Ishikawa (cell line): ENCODE measurements at regions not wholly inside any gene's neighbourhood (a gene's known extent, or its start where the extent isn't known, plus 50 kb on each side); places are given as distances from the start of the nearest gene placed in this dataset.

Experiments
- CEBPB ChIP-seq: IDR thresholded peaks from 2 replicates; pipeline ENCODE4 v1.6.1; 2012
- CREB1 ChIP-seq: IDR thresholded peaks from 2 replicates; pipeline ENCODE4 v1.6.1; 2012; ENCODE audit warnings: low read depth
- EGR1 ChIP-seq: IDR thresholded peaks from 2 replicates; pipeline ENCODE4 v1.6.1; 2012
- EP300 ChIP-seq: IDR thresholded peaks from 2 replicates; pipeline ENCODE4 v1.6.1; 2012; ENCODE audit warnings: borderline replicate concordance
- FOXM1 ChIP-seq: IDR thresholded peaks from 2 replicates; pipeline ENCODE4 v1.6.1; 2012; ENCODE audit warnings: low read depth, borderline replicate concordance
- MAX ChIP-seq: IDR thresholded peaks from 2 replicates; pipeline ENCODE4 v1.6.1; 2012
- NFIC ChIP-seq: IDR thresholded peaks from 2 replicates; pipeline ENCODE4 v1.6.1; 2012
- RAD21 ChIP-seq: IDR thresholded peaks from 2 replicates; pipeline ENCODE4 v1.6.1; 2012; ENCODE audit warnings: low read depth
- REST ChIP-seq: IDR thresholded peaks from 2 replicates; pipeline ENCODE4 v1.6.1; 2012; ENCODE audit warnings: low read depth, mild to moderate bottlenecking
- TAF1 ChIP-seq: IDR thresholded peaks from 2 replicates; pipeline ENCODE4 v1.6.1; 2012; ENCODE audit warnings: low read depth, mild to moderate bottlenecking
- TCF12 ChIP-seq: IDR thresholded peaks from 2 replicates; pipeline ENCODE4 v1.6.1; 2012; ENCODE audit warnings: low read depth
- TEAD4 ChIP-seq: IDR thresholded peaks from 2 replicates; pipeline ENCODE4 v1.6.1; 2012
- USF1 ChIP-seq: IDR thresholded peaks from 2 replicates; pipeline ENCODE4 v1.6.1; 2012
- YY1 ChIP-seq: IDR thresholded peaks from 2 replicates; pipeline ENCODE4 v1.6.1; 2012; ENCODE audit warnings: low read depth
- ZBTB7A ChIP-seq: IDR thresholded peaks from 2 replicates; pipeline ENCODE4 v1.6.1; 2012; ENCODE audit warnings: low read depth

- no peak for TF ChIP-seq NFIC
- TF ChIP-seq EP300, result no peak
Observed at GRCh38 chr3:86379280-86379679, 611.7 kb downstream of the VGLL3 start.

GRCh38 chr3:86378829-86379228, 612.1 kb downstream of the VGLL3 start:
- TF ChIP-seq TEAD4 (no peak), ZBTB7A (no peak), NFIC (no peak), EGR1 (no peak), USF1 (no peak), TAF1 (no peak), MAX (no peak), RAD21 (no peak), REST (no peak)

GRCh38 chr3:86333636-86334035, 657.3 kb downstream of the VGLL3 start:
- no peak for TF ChIP-seq NFIC
- no peak for TF ChIP-seq MAX
- TF ChIP-seq YY1, result no peak
- TF ChIP-seq EGR1, result no peak
- TF ChIP-seq CEBPB, result no peak
- no peak for TF ChIP-seq CREB1
- no peak for TF ChIP-seq EP300
- TF ChIP-seq TCF12, result no peak
- TF ChIP-seq RAD21, result no peak
- TF ChIP-seq TEAD4, result no peak
- no peak for TF ChIP-seq FOXM1
- no peak for TF ChIP-seq ZBTB7A
- TF ChIP-seq REST, result no peak
- no peak for TF ChIP-seq TAF1
- TF ChIP-seq USF1, result no peak

GRCh38 chr3:86303935-86304334, 687.0 kb downstream of the VGLL3 start:
- no peak for TF ChIP-seq TCF12
- TF ChIP-seq EGR1, result no peak
- TF ChIP-seq ZBTB7A, result no peak
- TF ChIP-seq CEBPB, result no peak

GRCh38 chr3:86282106-86282787, 708.7 kb downstream of the VGLL3 start:
- TF ChIP-seq CEBPB (no peak), RAD21 (no peak), EP300 (no peak), ZBTB7A (no peak), TAF1 (no peak)

- TF ChIP-seq TEAD4 (no peak), NFIC (no peak), FOXM1 (no peak), ZBTB7A (no peak), USF1 (no peak), EGR1 (no peak), CREB1 (no peak), TAF1 (no peak), CEBPB (no peak)
Observed at GRCh38 chr3:86269364-86270155, 721.4 kb downstream of the VGLL3 start.
